T47D (cell line): ENCODE measurements at regions not wholly inside any gene's neighbourhood (a gene's known extent, or its start where the extent isn't known, plus 50 kb on each side); places are given as distances from the start of the nearest gene placed in this dataset.

ENCODE experiments used
- DNase-seq, 2 experiments: peaks; one replicate each; pipeline versions ENCODE4 v3.0.0 to v3.0.0-alpha.2; 2011 to 2012; ENCODE audit warnings: low read depth in 1 of 2, low spot score in 1 of 2
- JUND ChIP-seq: IDR thresholded peaks from 2 replicates; pipeline ENCODE4 v1.6.1; 2012; ENCODE audit warnings: low read depth
- in situ Hi-C: cut with HindIII; loops from 2 replicates; pipeline ENCODE4 v1.10.0; 2016; ENCODE audit warnings: low sequenced_read_pairs, low pct_unique_long_range_greater_than_20kb

GRCh38 chr3:3264796-3265195, 85.3 kb upstream of the CRBN start:
- no peak for TF ChIP-seq JUND
- no peak for DNase-seq
- in situ Hi-C loops = no loop called here

GRCh38 chr3:3260870-3261269, 81.4 kb upstream of the CRBN start:
- DNase-seq = no peak
- in situ Hi-C loops = no loop called here

GRCh38 chr3:3259181-3259580, 79.7 kb upstream of the CRBN start:
- TF ChIP-seq JUND = no peak
- DNase-seq = no peak
- in situ Hi-C loops = no loop called here

More at GRCh38 chr3:3260870-3261269, 81.4 kb upstream of the CRBN start:
- TF ChIP-seq JUND = no peak

- no peak for TF ChIP-seq JUND
- no peak for DNase-seq
- in situ Hi-C loops = no loop called here
Measured at GRCh38 chr3:3258281-3258680, 78.8 kb upstream of the CRBN start.

- in situ Hi-C loops = no loop called here
- TF ChIP-seq JUND = no peak
Measured at GRCh38 chr3:3241596-3241995, 62.1 kb upstream of the CRBN start.

GRCh38 chr3:3240986-3241385, 61.5 kb upstream of the CRBN start:
- in situ Hi-C loops = no loop called here
- TF ChIP-seq JUND = no peak
- no peak for DNase-seq

More at GRCh38 chr3:3241596-3241995, 62.1 kb upstream of the CRBN start:
- DNase-seq = no peak

- DNase-seq = no peak
- TF ChIP-seq JUND = no peak
- in situ Hi-C loops = no loop called here
Measured at GRCh38 chr3:3237979-3238378, 58.5 kb upstream of the CRBN start.

GRCh38 chr3:3232251-3232650, 52.8 kb upstream of the CRBN start:
- in situ Hi-C loops = no loop called here
- no peak for DNase-seq
- TF ChIP-seq JUND = no peak
